ENCODE measurements at regions not wholly inside any gene's neighbourhood (a gene's known extent, or its start where the extent isn't known, plus 50 kb on each side); places are given as distances from the start of the nearest gene placed in this dataset.

DNA sequence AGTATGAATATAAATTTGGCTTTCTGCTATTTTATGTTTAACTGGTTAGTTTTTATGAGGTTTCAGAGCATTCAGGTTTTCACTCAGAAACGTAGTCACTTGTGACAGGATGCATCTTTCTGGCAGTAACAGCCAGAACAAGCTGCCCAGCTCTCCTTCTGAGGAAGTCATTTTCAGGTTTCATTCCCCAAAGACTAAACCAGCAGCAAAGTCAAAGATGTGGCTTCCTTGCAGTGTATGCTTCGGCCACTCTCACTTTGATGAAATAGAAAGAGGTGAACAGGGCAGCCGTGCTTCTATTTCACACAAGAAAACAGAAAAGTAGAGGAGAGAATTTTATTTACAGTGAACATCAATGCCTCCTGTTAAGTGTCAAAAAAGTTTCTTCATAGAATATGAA is 469.1 kb downstream of the BTBD3 start:
- no peak for DNase-seq (ENCODE audit: extremely low read depth, low read depth)
- TF ChIP-seq, protein P1, sequence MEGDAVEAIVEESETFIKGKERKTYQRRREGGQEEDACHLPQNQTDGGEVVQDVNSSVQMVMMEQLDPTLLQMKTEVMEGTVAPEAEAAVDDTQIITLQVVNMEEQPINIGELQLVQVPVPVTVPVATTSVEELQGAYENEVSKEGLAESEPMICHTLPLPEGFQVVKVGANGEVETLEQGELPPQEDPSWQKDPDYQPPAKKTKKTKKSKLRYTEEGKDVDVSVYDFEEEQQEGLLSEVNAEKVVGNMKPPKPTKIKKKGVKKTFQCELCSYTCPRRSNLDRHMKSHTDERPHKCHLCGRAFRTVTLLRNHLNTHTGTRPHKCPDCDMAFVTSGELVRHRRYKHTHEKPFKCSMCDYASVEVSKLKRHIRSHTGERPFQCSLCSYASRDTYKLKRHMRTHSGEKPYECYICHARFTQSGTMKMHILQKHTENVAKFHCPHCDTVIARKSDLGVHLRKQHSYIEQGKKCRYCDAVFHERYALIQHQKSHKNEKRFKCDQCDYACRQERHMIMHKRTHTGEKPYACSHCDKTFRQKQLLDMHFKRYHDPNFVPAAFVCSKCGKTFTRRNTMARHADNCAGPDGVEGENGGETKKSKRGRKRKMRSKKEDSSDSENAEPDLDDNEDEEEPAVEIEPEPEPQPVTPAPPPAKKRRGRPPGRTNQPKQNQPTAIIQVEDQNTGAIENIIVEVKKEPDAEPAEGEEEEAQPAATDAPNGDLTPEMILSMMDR (IDR thresholded peaks at IDR 0.05; ENCODE audit: low read depth, low read length) = no peak

DNA sequence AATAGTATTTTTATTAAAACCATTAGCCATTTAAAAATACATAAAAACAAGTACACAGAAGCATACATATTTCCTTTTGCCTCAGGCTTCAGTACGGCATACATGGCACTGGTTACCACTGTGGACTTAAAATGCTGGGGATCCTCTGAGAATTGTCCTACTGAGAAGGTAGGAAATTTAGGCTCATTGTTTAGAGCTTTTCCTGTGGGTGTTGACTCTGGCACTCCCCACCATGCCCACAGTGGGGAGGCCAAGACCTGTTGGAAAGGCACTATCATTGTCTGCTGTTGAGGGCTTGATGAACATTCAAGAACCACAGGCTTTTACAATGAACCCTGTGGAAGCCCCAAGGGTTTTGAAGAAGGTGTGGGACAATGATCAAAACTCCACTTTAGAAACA is 473.4 kb downstream of the BTBD3 start:
- TF ChIP-seq, protein P1 (IDR thresholded peaks at IDR 0.05; ENCODE audit: low read depth, low read length) = no peak
- no peak for DNase-seq (ENCODE audit: extremely low read depth, low read depth)

DNA sequence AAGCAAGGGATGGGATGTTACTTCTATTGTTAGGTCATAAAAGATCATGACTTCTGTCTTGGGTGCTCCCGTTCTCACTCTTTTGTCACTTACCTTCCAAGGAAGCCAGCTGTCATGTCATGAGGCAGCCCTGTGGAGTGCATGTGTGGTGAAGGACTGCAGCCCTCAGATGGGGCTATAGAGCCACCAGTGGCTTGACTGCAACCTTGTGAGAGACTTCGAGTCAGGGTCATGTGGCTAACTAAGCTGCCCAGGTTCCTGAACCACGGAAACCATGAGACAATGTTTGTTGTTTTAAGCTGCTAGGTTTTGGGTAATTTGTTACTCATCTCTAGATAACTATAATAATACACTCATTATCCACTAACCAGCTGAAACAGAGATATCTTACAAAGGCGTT is 477.1 kb downstream of the BTBD3 start:
- DNase-seq (ENCODE audit: extremely low read depth, low read depth) = no peak
- TF ChIP-seq, protein P1 (IDR thresholded peaks at IDR 0.05; ENCODE audit: low read depth, low read length) = no peak

DNA sequence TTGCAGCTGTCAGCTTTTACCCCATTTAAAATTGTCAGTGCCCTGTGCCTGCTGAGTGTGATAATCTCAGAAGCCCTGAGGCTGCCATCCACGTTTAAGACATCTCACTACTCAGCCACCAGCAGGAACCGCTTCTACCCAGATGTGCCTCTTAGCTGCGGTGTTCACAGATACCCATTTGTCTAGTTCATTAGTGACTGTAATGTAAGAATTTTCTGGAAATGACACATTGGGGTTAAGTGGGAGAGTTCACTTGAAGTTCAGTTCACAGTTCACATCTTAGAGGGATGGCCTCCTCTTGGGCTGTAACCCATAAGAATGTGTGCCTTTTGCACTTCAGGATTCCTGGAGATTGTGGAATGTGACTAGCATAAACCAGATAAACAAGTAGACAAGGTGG is 477.7 kb downstream of the BTBD3 start:
- TF ChIP-seq, protein P1 (IDR thresholded peaks at IDR 0.05; ENCODE audit: low read depth, low read length) = no peak
- DNase-seq (ENCODE audit: extremely low read depth, low read depth) = no peak

DNA sequence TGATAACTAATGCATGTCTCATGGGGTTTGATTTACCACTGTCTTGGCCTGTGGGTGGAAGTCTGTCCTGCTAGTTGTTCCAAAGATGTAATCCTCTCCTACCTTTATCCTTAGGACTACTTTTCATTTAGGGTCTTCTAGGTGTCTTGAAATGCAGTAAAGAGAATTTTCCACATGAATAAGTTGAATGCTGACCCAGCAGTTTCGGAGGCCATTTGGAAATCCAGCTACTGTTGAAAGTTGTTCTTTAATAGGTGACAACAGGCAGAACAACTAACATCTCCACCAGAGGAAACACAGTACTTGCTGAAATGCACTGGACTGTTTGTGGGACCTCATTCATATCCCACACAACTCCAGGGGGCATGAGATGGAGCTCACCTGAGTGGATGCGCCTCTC is 478.1 kb downstream of the BTBD3 start:
- TF ChIP-seq, protein P1 (IDR thresholded peaks at IDR 0.05; ENCODE audit: low read depth, low read length) = no peak
- no peak for DNase-seq (ENCODE audit: extremely low read depth, low read depth)

DNA sequence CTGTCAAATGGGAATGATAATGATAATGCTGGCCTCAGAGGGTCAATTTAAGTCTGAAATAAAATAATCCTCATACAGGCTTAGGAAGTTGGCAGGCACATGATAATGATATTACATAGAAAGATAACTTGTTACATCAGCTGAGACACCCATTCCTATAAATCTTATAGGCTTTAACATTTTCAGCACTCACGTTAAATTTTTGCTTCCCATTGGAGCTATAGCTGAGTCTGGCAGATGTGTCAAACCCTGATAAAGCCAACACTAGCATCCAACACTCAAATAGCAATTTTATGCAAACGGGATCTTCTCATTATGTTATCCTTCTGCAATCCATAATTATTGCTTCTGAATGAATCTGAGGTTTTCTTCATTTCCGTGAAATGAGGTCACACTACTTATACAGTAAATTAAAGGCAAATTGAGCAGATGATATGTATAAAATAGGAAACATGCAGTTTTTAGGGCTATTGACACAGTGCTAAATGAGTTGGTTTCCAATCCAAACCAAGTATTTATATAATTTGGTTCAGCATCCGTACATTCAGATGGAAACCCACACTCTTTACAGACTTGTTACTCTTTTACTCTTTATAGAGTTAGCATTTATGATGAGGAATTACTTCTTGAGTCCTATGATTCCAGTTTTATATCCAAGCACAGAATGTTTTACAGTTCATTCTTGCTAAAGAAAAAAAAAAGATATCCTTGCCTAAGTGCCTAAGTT is 481.6 kb downstream of the BTBD3 start:
- DNase-seq (ENCODE audit: extremely low read depth, low read depth) = no peak

DNA sequence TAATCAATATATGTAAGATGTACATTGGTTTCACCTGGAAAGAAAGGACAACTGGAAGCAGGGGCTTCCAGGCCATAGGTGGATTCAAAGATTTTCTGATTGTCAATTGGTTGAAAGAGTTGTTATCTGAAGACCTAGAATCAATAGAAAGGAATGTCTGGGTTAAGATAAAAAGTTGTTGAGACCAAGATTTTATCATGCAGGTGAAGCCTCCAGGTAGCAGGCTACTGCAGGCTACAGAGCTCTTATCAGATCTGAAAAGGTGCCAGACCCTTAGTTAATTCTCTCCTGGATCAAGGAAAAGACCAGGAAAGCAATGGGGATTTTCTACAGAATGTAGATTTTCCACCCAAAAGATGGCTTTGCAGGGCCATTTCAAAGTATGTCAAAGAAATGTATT is 487.2 kb downstream of the BTBD3 start:
- TF ChIP-seq, protein P1 (IDR thresholded peaks at IDR 0.05; ENCODE audit: low read depth, low read length) = no peak

More for the DNA sequence above, 481.6 kb downstream of the BTBD3 start:
- TF ChIP-seq, protein P1 (IDR thresholded peaks at IDR 0.05; ENCODE audit: low read depth, low read length) = no peak

More for the DNA sequence above, 487.2 kb downstream of the BTBD3 start:
- DNase-seq (ENCODE audit: extremely low read depth, low read depth) = no peak

Data from AG09319 (cell line).